PC-3 (cell line): ENCODE measurements at regions not wholly inside any gene's neighbourhood (a gene's known extent, or its start where the extent isn't known, plus 50 kb on each side); places are given as distances from the start of the nearest gene placed in this dataset.

ENCODE experiments used
- ATAC-seq: fragments of 200-7000 bp; cut with Tn5 transposase; 2 replicates; pipeline ENCODE4 v1.9.1; 2020; ENCODE audit warnings: mild to moderate bottlenecking, moderate library complexity
- BruUV-seq: library from RNA; stranded (reverse); fragments of 400-500 nt; replicated peaks from 2 replicates; lab custom pipeline; 2021; lab: Mats Ljungman, UMichigan
- CTCF ChIA-PET: fragments of 300-600 bp; sonication (Branson Sonifier 250); formaldehyde crosslinking; loops from one replicate; lab custom pipeline; 2022; ENCODE audit warnings: antibody characterized with exemption; lab: Charles Lee
- POLR2A ChIA-PET: fragments of 300-600 bp; sonication (Branson Sonifier 250); formaldehyde crosslinking; loops from one replicate; lab custom pipeline; 2022; ENCODE audit warnings: antibody characterized with exemption; ENCODE audit not compliant: unreplicated experiment; lab: Charles Lee
- DNase-seq: peaks from one replicate; pipeline ENCODE4 v3.0.0-alpha.2; 2015
- H2AFZ ChIP-seq: fragments of 300-600 bp; sonication (generic); 2 replicates; pipeline ENCODE4 v1.6.0; 2016; ENCODE audit warnings: antibody characterized with exemption, low read length
- H3F3A ChIP-seq: fragments of 300-600 bp; sonication (generic); one replicate; pipeline ENCODE4 v1.6.0; 2017; ENCODE audit warnings: antibody characterized with exemption, low read length, control low read depth, mild to moderate bottlenecking; ENCODE audit not compliant: unreplicated experiment
- H3K27ac ChIP-seq: fragments of 300-600 bp; sonication (generic); 2 replicates; pipeline ENCODE4 v1.5.1; 2016; ENCODE audit warnings: mild to moderate bottlenecking, low read length
- H3K27me3 ChIP-seq: fragments of 300-600 bp; sonication (generic); 2 replicates; pipeline ENCODE4 v1.6.1; 2016; ENCODE audit warnings: low read length, mixed read lengths
- H3K36me3 ChIP-seq: fragments of 300-600 bp; sonication (generic); 2 replicates; pipeline ENCODE4 v1.6.1; 2016; ENCODE audit warnings: low read depth, mixed run types, low read length, mixed read lengths
- H3K4me1 ChIP-seq: fragments of 300-600 bp; sonication (generic); 2 replicates; pipeline ENCODE4 v1.5.1; 2016; ENCODE audit warnings: low read length; ENCODE audit not compliant: insufficient read depth
- H3K4me2 ChIP-seq: fragments of 300-600 bp; sonication (generic); 2 replicates; pipeline ENCODE4 v1.6.0; 2016; ENCODE audit warnings: low read length
- H3K4me3 ChIP-seq: fragments of 300-600 bp; sonication (generic); 2 replicates; pipeline ENCODE4 v1.5.1; 2016; ENCODE audit warnings: mild to moderate bottlenecking, low read length, mixed read lengths
- H3K79me2 ChIP-seq: fragments of 300-600 bp; sonication (generic); 2 replicates; pipeline ENCODE4 v1.6.1; 2017; ENCODE audit warnings: low read length, mixed read lengths
- H3K9ac ChIP-seq: fragments of 300-600 bp; sonication (generic); 2 replicates; pipeline ENCODE4 v1.6.0; 2016; ENCODE audit warnings: mild to moderate bottlenecking, low read length
- H3K9me2 ChIP-seq: fragments of 300-600 bp; sonication (generic); replicated peaks from 2 replicates; pipeline ENCODE4 v1.6.1; 2016; ENCODE audit warnings: mixed run types, low read length, mixed read lengths
- H3K9me3 ChIP-seq: fragments of 300-600 bp; sonication (generic); 2 replicates; pipeline ENCODE4 v1.6.1; 2016; ENCODE audit warnings: low read length, mixed read lengths
- H4K20me1 ChIP-seq: fragments of 300-600 bp; sonication (generic); 2 replicates; pipeline ENCODE4 v1.6.1; 2016; ENCODE audit warnings: low read length, mixed read lengths
- EZH2 ChIP-seq: fragments of 300-600 bp; sonication (generic); IDR thresholded peaks from one replicate; pipeline ENCODE4 v1.6.1; 2017; ENCODE audit warnings: antibody characterized with exemption, mild to moderate bottlenecking, low read length; ENCODE audit not compliant: unreplicated experiment
- EZH2phosphoT487 ChIP-seq: fragments of 300-600 bp; sonication (generic); IDR thresholded peaks from 2 replicates; pipeline ENCODE4 v1.6.1; 2018; ENCODE audit warnings: mild to moderate bottlenecking, antibody characterized with exemption, low read length, borderline replicate concordance
- intact Hi-C: fragments of 100-400 bp; cut with micrococcal nuclease; formaldehyde crosslinking; loops from 2 replicates; pipeline ENCODE4 v1.9.0; 2023
- TF ChIP-seq, protein P1 (sequence below): fragments of 300-600 bp; sonication (generic); conservative IDR thresholded peaks from 2 replicates; pipeline ENCODE4 v1.5.1; 2017; ENCODE audit warnings: antibody characterized with exemption, low read depth, mild to moderate bottlenecking, low read length

DNA sequence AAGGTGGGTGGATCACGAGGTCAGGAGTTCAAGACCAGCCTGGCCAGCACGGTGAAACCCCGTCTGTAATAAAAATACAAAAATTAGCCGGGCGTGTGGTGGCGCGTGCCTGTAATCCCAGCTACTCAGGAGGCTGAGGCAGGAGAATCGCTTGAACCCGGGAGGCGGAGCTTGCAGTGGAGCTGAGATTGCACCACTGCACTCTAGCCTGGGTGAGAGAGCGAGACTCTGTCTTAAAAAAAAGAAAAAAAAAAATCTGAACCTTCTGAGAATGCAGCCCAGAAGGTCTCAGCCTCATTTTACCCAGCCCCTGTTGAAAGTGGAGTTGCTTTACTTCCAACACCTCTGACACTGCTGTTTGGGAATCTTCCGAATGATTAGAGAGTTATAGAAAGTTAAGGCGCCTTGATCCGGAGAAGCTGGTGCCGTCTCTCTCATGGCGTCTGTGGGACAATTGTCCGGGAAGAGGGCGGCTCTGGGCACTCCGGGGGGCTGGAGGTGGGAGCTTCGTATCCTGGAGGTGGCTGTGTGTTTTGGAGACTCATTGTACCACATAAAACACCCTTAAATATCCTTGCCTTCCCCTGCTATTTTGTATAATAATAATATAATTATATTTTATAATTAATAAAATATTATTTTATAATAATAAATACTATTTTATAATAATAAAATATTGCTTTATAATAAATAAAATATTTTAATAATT, 92.7 kb upstream of the PPP2R3B start:
- H3K79me2 ChIP-seq = no peaks in the 10 kb centered on the region
- no peaks in the 10 kb centered on the region for H4K20me1 ChIP-seq
- no peak overlapping the region for H3K9ac ChIP-seq
- no peaks in the 10 kb centered on the region for H3K36me3 ChIP-seq
- no peak overlapping the region for H3K27ac ChIP-seq
- H3K4me2 ChIP-seq = no peak overlapping the region
- no peak for DNase-seq
- TF ChIP-seq, protein P1, sequence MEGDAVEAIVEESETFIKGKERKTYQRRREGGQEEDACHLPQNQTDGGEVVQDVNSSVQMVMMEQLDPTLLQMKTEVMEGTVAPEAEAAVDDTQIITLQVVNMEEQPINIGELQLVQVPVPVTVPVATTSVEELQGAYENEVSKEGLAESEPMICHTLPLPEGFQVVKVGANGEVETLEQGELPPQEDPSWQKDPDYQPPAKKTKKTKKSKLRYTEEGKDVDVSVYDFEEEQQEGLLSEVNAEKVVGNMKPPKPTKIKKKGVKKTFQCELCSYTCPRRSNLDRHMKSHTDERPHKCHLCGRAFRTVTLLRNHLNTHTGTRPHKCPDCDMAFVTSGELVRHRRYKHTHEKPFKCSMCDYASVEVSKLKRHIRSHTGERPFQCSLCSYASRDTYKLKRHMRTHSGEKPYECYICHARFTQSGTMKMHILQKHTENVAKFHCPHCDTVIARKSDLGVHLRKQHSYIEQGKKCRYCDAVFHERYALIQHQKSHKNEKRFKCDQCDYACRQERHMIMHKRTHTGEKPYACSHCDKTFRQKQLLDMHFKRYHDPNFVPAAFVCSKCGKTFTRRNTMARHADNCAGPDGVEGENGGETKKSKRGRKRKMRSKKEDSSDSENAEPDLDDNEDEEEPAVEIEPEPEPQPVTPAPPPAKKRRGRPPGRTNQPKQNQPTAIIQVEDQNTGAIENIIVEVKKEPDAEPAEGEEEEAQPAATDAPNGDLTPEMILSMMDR = no peak
- TF ChIP-seq EZH2 (no peak), EZH2phosphoT487 (no peak)
- H3K27me3 ChIP-seq = peaks cover 21% of the 10 kb centered on the region
- H3K4me1 ChIP-seq = no peaks in the 10 kb centered on the region
- no peaks in the 10 kb centered on the region for H3F3A ChIP-seq
- no peaks in the 10 kb centered on the region for H3K9me3 ChIP-seq
- H2AFZ ChIP-seq = no peak overlapping the region
- ChIA-PET CTCF (no interaction called here), POLR2A (no interaction called here)
- no peak for ATAC-seq
- H3K9me2 ChIP-seq = no peaks in the 10 kb centered on the region
- H3K4me3 ChIP-seq = no peak overlapping the region
- intact Hi-C loops = no loop called here
- BruUV-seq = no TSS peak

DNA sequence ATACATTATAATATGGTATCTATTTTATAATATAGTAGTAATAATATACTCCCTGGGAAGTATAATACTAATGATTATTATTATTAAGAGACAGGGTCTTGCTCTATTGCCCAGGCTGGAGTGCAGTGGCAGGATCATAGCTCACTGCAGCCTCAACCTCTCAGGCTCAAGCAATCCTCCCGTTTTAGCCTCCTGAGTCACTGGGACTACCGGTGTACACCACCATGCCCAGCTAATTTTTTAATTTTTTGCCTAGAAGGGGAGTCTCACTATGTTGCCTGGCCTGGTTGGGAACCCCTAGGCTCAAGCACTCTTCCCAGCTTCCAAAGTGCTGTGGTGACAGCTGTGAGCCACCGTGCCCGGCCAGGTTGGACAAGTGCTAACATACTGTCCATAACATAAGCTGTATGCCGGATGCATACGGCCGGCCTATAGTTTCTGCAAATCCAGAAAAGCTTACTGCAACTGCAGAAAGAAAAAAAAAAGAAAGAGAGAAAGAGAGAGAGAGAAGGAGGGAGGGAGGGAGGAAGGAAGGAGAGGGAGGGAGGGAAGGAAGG, 94.2 kb upstream of the PPP2R3B start:
- H3K4me1 ChIP-seq = no peaks in the 10 kb centered on the region
- H3K36me3 ChIP-seq = no peaks in the 10 kb centered on the region
- BruUV-seq = no TSS peak
- H3K9me3 ChIP-seq = no peaks in the 10 kb centered on the region
- no peaks in the 10 kb centered on the region for H4K20me1 ChIP-seq
- no peak overlapping the region for H3K4me3 ChIP-seq
- TF ChIP-seq EZH2phosphoT487 = no peak
- TF ChIP-seq, protein P1 = no peak
- no peak for TF ChIP-seq EZH2
- no peak for ATAC-seq
- intact Hi-C loops = no loop called here
- no peak overlapping the region for H3K27ac ChIP-seq
- no peaks in the 10 kb centered on the region for H3K79me2 ChIP-seq
- no peak overlapping the region for H2AFZ ChIP-seq
- H3K9me2 ChIP-seq = no peaks in the 10 kb centered on the region
- ChIA-PET CTCF (no interaction called here), POLR2A (no interaction called here)
- peaks cover 21% of the 10 kb centered on the region for H3K27me3 ChIP-seq
- no peaks in the 10 kb centered on the region for H3F3A ChIP-seq
- H3K4me2 ChIP-seq = no peak overlapping the region
- H3K9ac ChIP-seq = no peak overlapping the region
- DNase-seq = no peak

DNA sequence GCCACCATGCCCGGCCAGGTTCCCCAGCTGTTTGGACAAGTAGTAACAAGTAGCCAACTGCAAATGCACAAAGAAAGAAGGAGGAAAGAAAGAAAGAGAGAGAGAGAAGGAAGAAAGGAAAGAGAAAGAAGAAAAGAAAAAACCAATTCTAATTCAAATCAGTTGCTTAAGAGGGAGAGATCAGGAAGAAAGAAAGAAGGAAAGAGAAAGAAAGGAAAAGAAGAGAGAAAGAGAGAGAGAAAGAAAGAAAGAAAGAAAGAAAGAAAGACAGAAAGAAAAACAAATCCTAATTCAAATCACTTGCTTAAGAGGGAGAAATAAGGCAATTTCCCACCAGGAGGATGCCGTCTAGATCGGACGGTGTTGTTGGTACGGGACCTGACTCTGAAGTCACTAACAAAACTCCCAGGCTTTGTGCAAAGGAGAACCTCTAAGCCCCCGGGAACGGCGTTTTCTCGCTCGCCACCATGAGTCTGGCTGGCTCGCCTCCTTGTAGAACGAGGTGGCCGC, 95.5 kb upstream of the PPP2R3B start:
- H3F3A ChIP-seq = no peaks in the 10 kb centered on the region
- BruUV-seq = no TSS peak
- no peak overlapping the region for H3K4me3 ChIP-seq
- H3K9me3 ChIP-seq = no peaks in the 10 kb centered on the region
- no peak overlapping the region for H3K27ac ChIP-seq
- H3K4me1 ChIP-seq = no peaks in the 10 kb centered on the region
- no peak overlapping the region for H3K4me2 ChIP-seq
- H3K36me3 ChIP-seq = no peaks in the 10 kb centered on the region
- H2AFZ ChIP-seq = no peak overlapping the region
- CTCF ChIA-PET = no interaction called here
- H3K9me2 ChIP-seq = no peaks in the 10 kb centered on the region
- H3K9ac ChIP-seq = no peak overlapping the region
- TF ChIP-seq, protein P1 = no peak
- TF ChIP-seq EZH2phosphoT487 (no peak), EZH2 (no peak)
- intact Hi-C loops = no loop called here
- DNase-seq (no peak), ATAC-seq (no peak)
- H3K27me3 ChIP-seq = peaks cover 20% of the 10 kb centered on the region
- H4K20me1 ChIP-seq = no peaks in the 10 kb centered on the region
- POLR2A ChIA-PET = no interaction called here
- no peaks in the 10 kb centered on the region for H3K79me2 ChIP-seq
